Fibroblast of skin of left quadriceps (primary cell): ENCODE measurements at regions not wholly inside any gene's neighbourhood (a gene's known extent, or its start where the extent isn't known, plus 50 kb on each side); places are given as distances from the start of the nearest gene placed in this dataset.
"Not testable (repeated sequence)": the region's sequence is repeated elsewhere in the genome, so short reads cannot be mapped to it uniquely, and the experiment has no call there.

Source experiments
- DNase-seq, 2 experiments: peaks; one replicate each; pipeline ENCODE4 v3.0.0-alpha.2; 2013; ENCODE audit warnings: low read depth in 2 of 2

DNA sequence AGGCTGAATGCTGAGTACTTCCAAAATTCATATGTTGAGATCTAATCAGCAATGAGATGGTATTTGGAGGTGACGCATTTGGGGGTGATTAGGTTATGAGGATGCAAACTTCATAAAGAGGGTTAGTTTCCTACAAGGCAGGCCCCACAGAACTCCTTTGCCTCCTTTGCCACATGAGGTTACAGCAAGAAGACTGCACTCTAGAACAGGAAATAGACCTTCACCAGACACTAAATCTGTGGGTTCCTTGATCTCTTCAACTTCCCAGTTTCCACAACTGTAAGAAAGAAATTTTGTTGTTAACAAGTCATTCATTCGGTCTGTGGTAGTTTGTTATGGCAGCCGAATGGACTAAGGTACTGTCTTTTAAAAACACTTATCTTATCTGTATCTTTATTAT is 681.9 kb upstream of the HS3ST1 start:
- DNase-seq: no peak

GRCh38 chr4:12109056-12109455 is 680.4 kb upstream of the HS3ST1 start:
- DNase-seq: not testable (repeated sequence)

- no peak for DNase-seq
Observed at GRCh38 chr4:12105519-12105918, 676.8 kb upstream of the HS3ST1 start.

DNA sequence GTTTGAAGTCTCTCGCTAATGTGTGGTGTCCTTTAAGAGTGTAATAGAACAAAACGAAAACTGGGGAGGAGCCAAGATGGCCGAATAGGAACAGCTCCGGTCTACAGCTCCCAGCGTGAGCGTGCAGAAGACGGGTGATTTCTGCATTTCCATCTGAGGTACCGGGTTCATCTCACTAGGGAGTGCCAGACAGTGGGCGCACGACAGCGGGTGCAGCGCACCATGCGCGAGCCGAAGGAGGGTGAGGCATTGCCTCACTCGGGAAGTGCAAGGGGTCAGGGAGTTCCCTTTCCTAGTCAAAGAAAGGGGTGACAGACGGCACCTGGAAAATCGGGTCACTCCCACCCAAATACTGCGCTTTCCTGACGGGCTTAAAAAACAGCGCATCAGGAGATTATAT is 661.2 kb upstream of the HS3ST1 start:
- DNase-seq: not testable (repeated sequence)

- no peak for DNase-seq
Observed at GRCh38 chr4:12084690-12085089, 656.0 kb upstream of the HS3ST1 start.

DNA sequence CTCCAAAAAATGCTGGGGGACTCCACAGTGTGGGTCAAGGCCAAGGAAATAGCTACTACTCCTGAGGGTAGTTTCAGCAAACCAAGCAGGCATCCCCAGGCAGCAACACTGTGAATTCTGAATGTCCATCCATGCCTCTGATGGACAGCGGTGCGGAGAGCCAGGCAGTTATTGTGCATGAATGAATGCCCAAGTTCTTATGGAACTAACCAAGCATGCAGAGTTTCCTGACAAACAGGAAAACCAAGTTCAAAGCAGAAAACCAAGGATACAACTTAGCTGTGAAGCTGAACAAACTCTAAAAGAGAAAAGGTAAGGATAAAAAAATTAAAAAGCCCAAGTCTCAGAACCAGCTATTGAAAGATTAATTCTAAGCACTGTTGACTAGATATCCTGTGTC is 642.6 kb upstream of the HS3ST1 start:
- DNase-seq: no peak

GRCh38 chr4:12053966-12054365 is 625.3 kb upstream of the HS3ST1 start:
- DNase-seq: no peak

DNA sequence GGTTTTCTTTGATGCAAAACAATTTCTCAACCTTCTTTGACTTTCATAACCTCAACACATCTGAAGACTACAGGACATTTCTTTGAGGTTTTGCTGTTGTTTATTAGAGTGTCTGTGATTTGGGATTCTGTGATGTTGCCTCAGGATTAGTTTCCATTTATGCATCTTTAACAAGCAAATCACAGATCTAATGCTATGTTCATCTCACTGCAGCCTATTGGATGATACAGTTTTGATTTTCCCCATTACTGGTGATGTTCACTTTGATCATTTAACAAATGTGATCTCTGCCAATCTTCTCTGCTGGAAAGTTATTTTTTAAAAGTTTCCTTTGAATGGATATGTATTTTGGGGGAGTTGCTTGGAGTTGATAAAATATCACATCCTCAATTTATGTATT is 624.9 kb upstream of the HS3ST1 start:
- DNase-seq: no peak

DNA sequence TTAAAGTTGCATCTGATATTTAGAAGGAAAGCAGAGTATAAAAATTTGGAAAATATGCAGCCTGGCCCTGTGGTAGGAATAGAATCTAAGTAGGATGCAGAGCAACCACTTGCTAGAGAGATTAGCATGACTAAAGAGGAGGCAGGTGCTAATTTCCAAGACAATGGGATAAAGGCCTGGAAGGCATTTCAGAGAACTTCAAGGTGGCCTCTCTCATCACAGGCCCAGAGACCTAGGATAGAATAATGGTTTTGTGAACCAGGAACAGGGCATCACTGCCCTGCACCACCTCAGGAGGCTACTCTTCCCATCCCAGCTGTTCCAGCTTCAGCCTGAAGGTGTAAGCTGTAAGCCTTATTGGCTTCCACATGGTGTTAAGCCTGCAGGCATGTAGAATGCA is 621.7 kb upstream of the HS3ST1 start:
- no peak for DNase-seq

DNA sequence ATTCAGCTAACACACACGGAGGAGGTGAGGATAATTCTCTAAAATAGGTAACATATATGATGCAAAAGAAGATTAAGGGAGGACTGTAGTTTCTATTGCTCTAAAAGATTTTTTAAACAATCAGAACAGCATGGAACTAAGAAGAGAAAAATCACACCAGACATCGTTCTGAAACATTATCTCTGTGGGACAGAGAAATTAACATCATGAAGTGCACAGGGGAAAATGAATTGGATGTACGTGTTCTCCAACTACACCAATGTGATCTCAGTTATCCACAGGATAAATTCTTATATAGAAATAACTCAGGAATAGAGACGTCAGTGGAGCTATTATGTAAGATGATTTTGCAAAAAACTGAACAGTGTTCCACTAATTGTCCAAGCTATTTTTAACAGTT is 614.1 kb upstream of the HS3ST1 start:
- DNase-seq: no peak

GRCh38 chr4:12041828-12042227 is 613.1 kb upstream of the HS3ST1 start:
- no peak for DNase-seq

GRCh38 chr4:12036450-12036849 is 607.8 kb upstream of the HS3ST1 start:
- no peak for DNase-seq

DNA sequence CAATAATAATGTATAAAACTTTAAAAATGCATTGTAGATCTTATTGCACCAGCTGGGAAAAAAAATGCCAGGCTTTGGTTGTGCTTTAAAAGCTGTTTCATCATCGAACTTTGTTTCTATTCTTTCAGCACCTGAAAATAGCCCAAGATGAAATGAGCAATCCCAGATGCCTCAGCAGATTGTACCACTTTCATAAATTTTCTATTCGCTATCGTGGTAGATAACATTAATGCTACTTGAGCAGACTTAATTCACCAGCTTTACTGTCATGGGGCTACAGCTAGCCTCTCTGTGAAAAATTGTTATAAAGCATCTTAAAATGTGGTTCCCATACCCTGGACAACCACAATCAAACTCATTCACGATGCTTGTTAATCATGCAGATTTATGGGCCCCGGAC is 599.6 kb upstream of the HS3ST1 start:
- DNase-seq: no peak

- no peak for DNase-seq
Observed at GRCh38 chr4:12022409-12022808, 593.7 kb upstream of the HS3ST1 start.

DNA sequence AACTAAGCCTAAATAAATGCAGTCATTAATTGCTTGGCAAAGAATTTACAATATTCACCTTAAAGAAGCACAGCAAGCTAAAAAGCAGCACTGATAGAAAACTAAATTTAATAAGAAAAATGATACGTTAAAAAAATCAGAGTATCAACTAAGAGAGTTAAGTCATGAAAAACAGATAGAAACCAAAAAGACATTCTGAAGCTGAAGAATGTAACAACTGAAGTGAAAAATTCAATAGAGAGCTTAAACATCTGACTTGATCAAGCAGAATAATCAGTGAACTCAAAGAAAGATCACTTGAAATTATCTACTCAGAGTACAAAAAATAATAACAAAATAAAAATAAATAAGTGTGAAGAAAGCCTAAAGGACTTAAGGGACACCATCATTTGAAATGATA is 588.0 kb upstream of the HS3ST1 start:
- DNase-seq: no peak

- no peak for DNase-seq
Observed at GRCh38 chr4:12005471-12005870, 576.8 kb upstream of the HS3ST1 start.

DNA sequence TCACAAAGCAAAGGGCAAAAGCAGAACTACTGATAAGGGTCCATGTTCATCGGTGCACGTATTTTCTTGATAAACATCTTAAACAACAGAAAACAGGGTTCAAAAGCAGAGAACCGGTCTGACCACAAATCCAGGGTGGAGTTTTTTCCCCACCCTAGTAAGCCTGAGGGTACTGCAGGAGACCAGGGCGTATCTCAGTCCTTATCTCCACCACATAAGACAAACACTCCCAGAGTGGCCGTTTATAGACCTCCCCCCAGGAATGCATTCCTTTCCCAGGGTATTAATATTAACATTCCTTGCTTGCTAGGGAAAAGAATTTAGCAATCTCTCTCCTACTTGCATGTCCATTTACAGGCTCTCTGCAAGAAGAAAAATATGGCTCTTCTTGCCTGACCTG is 567.9 kb upstream of the HS3ST1 start:
- not testable (repeated sequence) for DNase-seq

- no peak for DNase-seq
Observed at GRCh38 chr4:11976726-11977263, 548.1 kb upstream of the HS3ST1 start.

DNA sequence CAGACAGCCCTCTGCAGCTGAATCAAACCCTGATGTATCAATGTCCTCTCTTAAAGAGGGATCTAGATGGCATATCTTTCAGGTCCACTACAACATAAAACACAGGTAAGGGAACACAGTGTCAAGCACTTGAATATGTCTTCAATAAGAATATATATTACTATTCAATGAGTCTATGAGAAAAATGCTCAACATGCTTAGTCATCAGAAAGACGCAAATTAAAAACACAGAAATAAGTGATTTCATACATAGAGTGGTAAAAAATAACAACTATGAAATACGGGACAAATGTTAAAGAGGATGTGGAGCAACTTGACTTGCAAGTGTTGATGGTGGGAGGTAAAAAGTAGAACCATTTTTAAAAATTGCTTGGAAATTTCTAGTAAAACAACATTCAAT is 544.6 kb upstream of the HS3ST1 start:
- no peak for DNase-seq

GRCh38 chr4:11970754-11971153 is 542.1 kb upstream of the HS3ST1 start:
- no peak for DNase-seq

- DNase-seq: no peak
Observed at GRCh38 chr4:11966782-11967181, 538.1 kb upstream of the HS3ST1 start.

DNA sequence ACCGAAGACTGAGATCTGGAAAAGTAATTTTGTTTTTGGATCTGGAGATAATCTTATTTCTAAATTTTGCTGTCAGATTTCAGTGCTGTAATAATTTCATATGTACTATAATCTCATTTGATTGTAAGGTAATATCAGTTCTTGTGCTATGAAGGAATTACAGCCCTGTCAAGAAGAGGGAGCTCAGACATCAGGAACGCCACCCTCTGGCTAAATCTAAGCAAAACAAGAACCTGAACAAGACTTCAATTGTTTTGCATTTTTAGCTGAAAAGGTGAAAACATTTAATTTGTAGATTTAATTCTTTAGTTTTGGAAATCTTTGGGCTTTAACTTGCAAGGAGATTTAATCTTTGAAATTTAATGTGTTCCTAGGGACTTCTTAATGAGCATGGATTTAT is 525.4 kb upstream of the HS3ST1 start:
- DNase-seq: no peak

DNA sequence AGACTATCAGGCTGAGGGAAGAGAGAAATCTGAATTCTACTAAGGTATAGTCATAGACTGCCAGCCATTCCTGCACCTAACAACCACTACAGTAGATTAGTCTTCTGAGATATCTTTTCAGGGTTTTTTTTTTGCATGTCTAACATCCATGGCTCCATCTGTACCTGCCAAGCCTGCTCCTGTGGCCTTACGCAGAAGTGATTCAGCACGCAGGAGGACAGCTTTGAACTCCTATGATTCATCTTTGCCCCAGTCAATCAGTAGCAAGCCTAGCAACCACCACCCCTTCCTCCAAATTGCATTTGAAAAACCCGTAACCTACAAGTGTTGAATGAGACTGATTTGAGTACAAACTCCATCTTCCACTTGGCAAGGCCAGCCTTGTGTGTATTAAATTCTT is 520.7 kb upstream of the HS3ST1 start:
- no peak for DNase-seq

DNA sequence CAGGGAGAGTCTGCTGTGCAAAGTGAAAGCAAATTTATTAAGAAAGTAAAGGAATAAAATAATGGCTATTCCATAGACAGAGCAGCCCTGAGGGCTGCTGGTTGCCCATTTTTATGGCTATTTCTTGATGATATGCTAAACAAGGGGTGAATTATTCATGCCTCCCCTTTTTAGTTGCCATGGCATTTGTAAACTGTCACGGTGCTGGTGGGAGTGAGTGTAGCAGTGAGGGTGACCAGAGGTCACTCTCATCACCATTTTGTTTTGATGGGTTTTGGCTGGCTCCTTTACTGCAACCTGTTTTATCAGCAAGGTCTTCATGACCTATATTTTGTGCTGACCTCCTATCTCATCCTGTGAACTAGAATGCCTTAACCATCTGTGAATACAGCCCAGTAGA is 518.9 kb upstream of the HS3ST1 start:
- not testable (repeated sequence) for DNase-seq

- DNase-seq: no peak
Observed at GRCh38 chr4:11937941-11938340, 509.2 kb upstream of the HS3ST1 start.
